Heart right ventricle (tissue), 16 donors: ENCODE measurements at regions not wholly inside any gene's neighbourhood (a gene's known extent, or its start where the extent isn't known, plus 50 kb on each side); places are given as distances from the start of the nearest gene placed in this dataset.

Source experiments
- ATAC-seq, 8 donors: fragments of 200-7000 bp; cut with Tn5 transposase; one replicate each; pipeline ENCODE4 v1.9.1; 2020; ENCODE audit warnings: mild to moderate bottlenecking in 8 of 8, moderate library complexity in 8 of 8, moderate number of reproducible peaks in 1 of 8
- DNase-seq, 2 donors: peaks; one replicate each; pipeline ENCODE4 v3.0.0-alpha.2; 2020
- H3K27ac ChIP-seq, 10 donors: fragments of 200-600 bp; sonication (generic) in 2 of 10; one replicate each; pipeline versions ENCODE4 v1.5.0 to v1.8.0; 2020 to 2022; ENCODE audit warnings: mild to moderate bottlenecking in 3 of 10
- H3K27me3 ChIP-seq, 7 donors: fragments of 200-600 bp; one replicate each; pipeline ENCODE4 v1.8.0; 2021 to 2022; ENCODE audit warnings: mild to moderate bottlenecking in 2 of 7
- H3K36me3 ChIP-seq, 9 donors: fragments of 200-600 bp; sonication (generic) in 1 of 9; one replicate each; pipeline versions ENCODE4 v1.5.0 to v1.8.0; 2020 to 2022; ENCODE audit warnings: mild to moderate bottlenecking in 2 of 9
- H3K4me1 ChIP-seq, 9 donors: fragments of 200-600 bp; sonication (generic) in 1 of 9; one replicate each; pipeline versions ENCODE4 v1.5.0 to v1.8.0; 2020 to 2022; ENCODE audit warnings: mild to moderate bottlenecking in 4 of 9
- H3K4me3 ChIP-seq, 10 donors: fragments of 200-600 bp; sonication (generic) in 2 of 10; one replicate each; pipeline versions ENCODE4 v1.5.0 to v1.8.0; 2020 to 2022; ENCODE audit warnings: mild to moderate bottlenecking in 7 of 10, moderate library complexity in 2 of 10
- H3K9me3 ChIP-seq, 11 donors: fragments of 200-600 bp in 10 of 11; sonication (generic) in 2 of 11; one replicate each; pipeline versions ENCODE4 v1.5.0 to v1.8.0; 2013 to 2022; ENCODE audit warnings: mild to moderate bottlenecking in 2 of 11, control low read depth in 1 of 11, moderate library complexity in 1 of 11
- CTCF ChIP-seq, 9 donors: fragments of 200-600 bp; sonication (generic) in 2 of 9; IDR thresholded peaks; one replicate each; pipeline versions ENCODE4 v1.5.0 to v1.8.0; 2021 to 2022; ENCODE audit warnings: antibody characterized with exemption in 9 of 9, mild to moderate bottlenecking in 5 of 9, moderate library complexity in 1 of 9
- WGBS, 2 donors: extraction: QIAGEN DNeasy Blood & Tissue Kit; methylation state at CpG; one replicate each; pipeline ENCODE4 v1.1.7; 2013; ENCODE audit warnings: inconsistent platforms in 1 of 2; 5-methylcytosine and 5-hydroxymethylcytosine counted together
- intact Hi-C, 10 donors: fragments of 100-400 bp; cut with DNase I; formaldehyde crosslinking; loops; one replicate each; pipeline versions ENCODE4 v1.11.1 to v1.14.2; 2022
- donor health status: Arrhythmogenic right ventricular cardiomyopathy.
- donor health status: ischemic (EF 13 %, LVEDD 7.1; RV severe dilation, severe dysfunction).
- donor health status: healthy with polysubstance abuse.
- donor health status: DM: no; HTN: yes; CAD: no.
- donor health status: DM: no; HTN: no; CAD: no.
- donor health status: ischemic (EF 25% LVEDD 6.9; RV normal size, moderate dysfunction).
- donor health status: ischemic (EF 25% LVEDD 5.7; RV mildly dilated, moderate dysfunction).
- donor health status: healthy.
- donor health status: DM: yes; HTN: yes; CAD: no.
- donor health status: Ischemic cardiomyopathy.
- donor health status: ischemic (EF 35%, LVEDD 5.7; RV mildly dilated, moderate dysfunction).
- donor health status: nonischemic (EF 11% LVEDD 7.7; RV severe dilation, severe dysfunction).
- donor health status: DM: yes; HTN: yes; CAD: no.
- donor health status: PGD.
- donor health status: ischemic (EF 29% LVEDD 5.4; RV normal size, mild dysfunction).
- donor health status: nonischemic (EF 23%, LVEDD 6.1; RV moderate dilation, normal function).

- no peaks in the 10 kb centered on the region for H3K4me1 ChIP-seq
- no peak for DNase-seq
- H3K27me3 ChIP-seq, result peaks cover 0 to 80% (median 37%) of the 10 kb centered on the region in 7 donors
- ATAC-seq, result no peak
- H3K9me3 ChIP-seq, result no peaks in the 10 kb centered on the region
- no peaks in the 10 kb centered on the region for H3K36me3 ChIP-seq
- intact Hi-C loops, result loop anchor here in 1 of 10 donors (10.0 kb wide), 1 partner anchor 64 kb away; no protein-coding TSS in a partner anchor
- 78 to 79% methylated on average over 18 of the region's 18 CpGs for WGBS, 2 donors
- H3K4me3 ChIP-seq, result no peak overlapping the region
- no peak for TF ChIP-seq CTCF (IDR thresholded peaks at IDR 0.05)
- no peak overlapping the region for H3K27ac ChIP-seq
These were observed 608.2 kb downstream of the TBC1D22A start for GRCh38 chr22:47370448-47371262.

DNA sequence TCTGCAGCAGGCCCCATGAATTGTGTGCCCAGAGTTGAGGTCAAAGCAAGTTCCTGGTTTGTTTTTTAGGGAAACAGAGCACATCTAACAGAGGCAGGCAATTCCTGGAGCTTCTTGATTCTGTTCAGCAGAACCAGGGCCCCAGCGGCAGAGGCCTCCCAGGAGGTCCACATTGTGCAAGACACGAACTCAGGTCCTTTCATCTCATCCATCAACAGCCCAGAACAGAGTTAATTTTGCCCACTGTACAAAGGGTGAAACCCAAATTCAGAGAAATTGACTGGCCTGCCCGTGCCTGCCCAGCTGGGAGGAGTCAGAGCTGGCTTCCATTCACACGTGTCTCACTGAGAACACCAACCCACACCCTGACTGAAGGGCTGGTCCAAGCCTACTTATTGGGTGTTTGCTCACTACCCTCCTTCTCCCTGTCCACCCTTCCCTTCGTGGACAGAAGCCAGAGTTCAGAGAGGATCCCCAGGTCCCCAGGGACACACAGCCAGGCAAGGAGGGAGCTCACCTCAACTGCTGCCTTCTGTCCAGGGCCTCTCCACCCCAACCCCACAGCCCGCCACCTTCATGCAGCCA is 607.1 kb downstream of the TBC1D22A start:
- H3K27ac ChIP-seq, result no peak overlapping the region
- intact Hi-C loops, result loop anchor here in 1 of 10 donors (10.0 kb wide), 1 partner anchor 65 kb away; no protein-coding TSS in a partner anchor
- H3K4me3 ChIP-seq, result no peak overlapping the region
- peaks cover 0 to 69% (median 27%) of the 10 kb centered on the region in 7 donors for H3K27me3 ChIP-seq
- H3K9me3 ChIP-seq, result peaks cover 0 to 7% (median 1%) of the 10 kb centered on the region in 11 donors
- DNase-seq (no peak), ATAC-seq (no peak)
- no peak for TF ChIP-seq CTCF (IDR thresholded peaks at IDR 0.05)
- H3K4me1 ChIP-seq, result no peaks in the 10 kb centered on the region
- no peaks in the 10 kb centered on the region for H3K36me3 ChIP-seq
- 59 to 63% methylated on average over 6 of the region's 6 CpGs for WGBS, 2 donors

DNA sequence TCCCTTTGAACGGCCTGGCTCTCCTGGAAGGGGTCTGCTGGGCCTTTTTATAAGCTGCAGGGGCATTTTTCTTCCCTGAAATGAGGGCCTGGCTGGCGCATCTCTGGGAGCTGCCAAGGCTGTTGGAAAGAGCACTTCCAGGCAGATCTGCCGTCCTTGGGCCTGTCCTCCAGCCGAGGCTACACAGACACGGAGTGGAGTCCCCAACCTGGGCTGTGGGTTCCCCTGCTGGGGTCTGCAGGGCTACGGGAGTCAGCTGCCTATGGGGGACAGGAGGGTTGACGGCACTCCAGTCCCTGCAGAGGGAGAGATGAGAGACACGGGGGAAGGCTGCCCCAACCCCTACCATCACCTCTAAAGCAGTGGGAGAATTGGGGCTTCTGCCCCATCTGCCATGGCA is 606.6 kb downstream of the TBC1D22A start:
- ATAC-seq (no peak), DNase-seq (no peak)
- Histone ChIP-seq H3K4me1 (no peaks in the 10 kb centered on the region), H3K27ac (no peak overlapping the region), H3K4me3 (no peak overlapping the region), H3K9me3 (peaks cover 0 to 12% (median 4%) of the 10 kb centered on the region in 11 donors), H3K36me3 (no peaks in the 10 kb centered on the region), H3K27me3 (peaks cover 0 to 64% (median 22%) of the 10 kb centered on the region in 7 donors)
- WGBS, 2 donors, result 76 to 77% methylated on average over 8 of the region's 8 CpGs
- intact Hi-C loops, result no loop called here
- no peak for TF ChIP-seq CTCF (IDR thresholded peaks at IDR 0.05)

DNA sequence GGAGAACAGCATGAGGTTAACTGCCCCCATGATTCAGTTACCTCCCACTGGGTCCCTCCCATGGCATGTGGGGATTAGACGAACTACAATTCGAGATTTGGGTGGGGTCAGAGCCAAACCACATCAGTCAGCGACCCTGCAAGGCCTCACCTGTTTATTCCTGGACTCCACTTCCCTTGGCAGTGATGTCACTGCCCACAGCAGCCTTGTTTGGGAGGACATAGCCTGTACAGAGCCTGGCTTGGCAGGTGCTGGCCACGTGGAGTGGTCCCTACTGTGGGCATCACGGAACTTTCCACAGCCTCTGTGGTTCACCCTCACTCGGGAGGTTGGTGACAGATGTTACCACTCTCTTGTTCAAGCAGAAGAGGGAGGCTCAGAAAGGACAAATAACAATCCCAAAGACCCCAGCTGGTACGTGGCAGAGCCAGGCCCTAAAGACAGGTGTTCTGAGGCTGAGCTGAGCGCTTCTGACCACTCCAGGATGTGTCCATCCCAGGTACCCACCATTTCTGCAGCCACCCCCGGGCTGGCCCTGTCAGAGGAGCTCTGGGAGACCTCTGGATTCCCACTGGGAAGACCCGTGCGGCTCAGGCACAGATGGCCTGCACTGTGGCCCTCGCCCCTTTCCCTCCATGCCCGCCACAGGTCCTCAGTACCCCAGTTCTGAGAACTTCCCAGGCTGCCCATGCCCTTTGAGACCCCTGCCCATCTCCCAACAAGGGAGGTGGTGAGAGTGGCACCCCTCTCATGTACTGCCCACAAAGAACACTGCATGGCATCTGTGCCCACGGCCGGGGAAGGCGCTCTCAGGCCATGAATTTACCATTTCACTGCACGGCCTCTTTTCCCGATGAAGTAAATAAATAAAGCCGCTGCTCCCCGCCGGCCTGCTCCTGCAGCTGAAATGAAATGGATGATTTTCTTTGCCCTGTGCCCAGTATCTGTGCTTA is 605.8 kb downstream of the TBC1D22A start:
- ATAC-seq, result no peak
- Histone ChIP-seq H3K36me3 (no peaks in the 10 kb centered on the region), H3K9me3 (peaks cover 0 to 18% (median 4%) of the 10 kb centered on the region in 11 donors), H3K27me3 (peaks cover 0 to 58% (median 18%) of the 10 kb centered on the region in 7 donors), H3K4me3 (no peak overlapping the region), H3K27ac (no peak overlapping the region), H3K4me1 (no peaks in the 10 kb centered on the region)
- intact Hi-C loops, result no loop called here
- no peak for DNase-seq
- TF ChIP-seq CTCF (IDR thresholded peaks at IDR 0.05), result no peak
- 78 to 81% methylated on average over 21 of the region's 21 CpGs for WGBS, 2 donors
